A673 (cell line): ENCODE measurements at regions not wholly inside any gene's neighbourhood (a gene's known extent, or its start where the extent isn't known, plus 50 kb on each side); places are given as distances from the start of the nearest gene placed in this dataset.
"Not testable (repeated sequence)": the region's sequence is repeated elsewhere in the genome, so short reads cannot be mapped to it uniquely, and the experiment has no call there.

Experiments
- BruUV-seq: library from RNA; stranded (reverse); fragments of 400-500 nt; replicated peaks from 2 replicates; lab custom pipeline; 2021; lab: Mats Ljungman, UMichigan
- CTCF ChIA-PET: fragments of 300-600 bp; sonication (Branson Sonifier 250); formaldehyde crosslinking; loops from one replicate; lab custom pipeline; 2022; ENCODE audit warnings: antibody characterized with exemption; lab: Charles Lee
- POLR2A ChIA-PET: fragments of 300-600 bp; sonication (Branson Sonifier 250); formaldehyde crosslinking; loops from one replicate; lab custom pipeline; 2022; ENCODE audit warnings: antibody characterized with exemption; ENCODE audit not compliant: low non-redundant PET; lab: Charles Lee
- DNase-seq: peaks from one replicate; pipeline ENCODE4 v3.0.0-alpha.2; 2015; ENCODE audit warnings: low spot score
- H3K27ac ChIP-seq: fragments of 200-600 bp; sonication (generic); 2 replicates; pipeline ENCODE4 v1.5.1; 2016; ENCODE audit warnings: mixed run types, low read depth, mild to moderate bottlenecking, mixed read lengths, antibody characterized with exemption, low read length; ENCODE audit not compliant: poor library complexity, severe bottlenecking
- H3K27me3 ChIP-seq: fragments of 200-600 bp; sonication (generic); replicated peaks from 2 replicates; pipeline ENCODE4 v1.6.1; 2017; ENCODE audit warnings: mixed run types, low read depth, mild to moderate bottlenecking, mixed read lengths, antibody characterized with exemption, low read length; ENCODE audit not compliant: insufficient read depth, poor library complexity
- H3K36me3 ChIP-seq: fragments of 200-600 bp; sonication (generic); 2 replicates; pipeline ENCODE4 v1.6.1; 2016; ENCODE audit warnings: mixed run types, mild to moderate bottlenecking, mixed read lengths, antibody characterized with exemption, low read length; ENCODE audit not compliant: insufficient read depth, poor library complexity, severe bottlenecking
- H3K4me1 ChIP-seq: fragments of 200-600 bp; sonication (generic); 2 replicates; pipeline ENCODE4 v1.6.1; 2017; ENCODE audit warnings: mixed run types, mild to moderate bottlenecking, mixed read lengths, antibody characterized with exemption, low read length; ENCODE audit not compliant: insufficient read depth, poor library complexity, severe bottlenecking
- H3K4me3 ChIP-seq: fragments of 200-600 bp; sonication (generic); 2 replicates; pipeline ENCODE4 v1.5.1; 2016; ENCODE audit warnings: low read depth, mixed run types, mild to moderate bottlenecking, mixed read lengths, low read length; ENCODE audit not compliant: poor library complexity, severe bottlenecking
- H3K9me3 ChIP-seq: fragments of 200-600 bp; sonication (generic); 2 replicates; pipeline ENCODE4 v1.6.1; 2016; ENCODE audit warnings: mixed run types, low read depth, mild to moderate bottlenecking, mixed read lengths, antibody characterized with exemption, low read length; ENCODE audit not compliant: poor library complexity, severe bottlenecking
- intact Hi-C: fragments of 100-400 bp; cut with micrococcal nuclease; formaldehyde crosslinking; loops from one replicate; pipeline ENCODE4 v1.10.0; 2022; ENCODE audit not compliant: unreplicated experiment

- BruUV-seq, H3K4me1 ChIP-seq, intact Hi-C loops, H3K27me3 ChIP-seq, DNase-seq, POLR2A ChIA-PET, H3K9me3 ChIP-seq, H3K36me3 ChIP-seq, H3K4me3 ChIP-seq, CTCF ChIA-PET, H3K27ac ChIP-seq: not testable (repeated sequence)
Measured at GRCh38 chr16:29337385-29337901, 69.1 kb downstream of the NPIPB11 start.

- intact Hi-C loops, H3K27ac ChIP-seq, POLR2A ChIA-PET, CTCF ChIA-PET, H3K4me1 ChIP-seq, DNase-seq, H3K36me3 ChIP-seq, H3K4me3 ChIP-seq, BruUV-seq, H3K9me3 ChIP-seq, H3K27me3 ChIP-seq: not testable (repeated sequence)
Measured at GRCh38 chr16:29335549-29335846, 71.0 kb downstream of the NPIPB11 start.

- H3K4me3 ChIP-seq, H3K9me3 ChIP-seq, H3K27me3 ChIP-seq, H3K27ac ChIP-seq, CTCF ChIA-PET, H3K4me1 ChIP-seq, DNase-seq, POLR2A ChIA-PET, intact Hi-C loops, H3K36me3 ChIP-seq, BruUV-seq: not testable (repeated sequence)
Measured at GRCh38 chr16:29334776-29335548, 71.5 kb downstream of the NPIPB11 start.

- DNase-seq, CTCF ChIA-PET, H3K27me3 ChIP-seq, POLR2A ChIA-PET, intact Hi-C loops, BruUV-seq, H3K27ac ChIP-seq, H3K4me1 ChIP-seq, H3K4me3 ChIP-seq, H3K36me3 ChIP-seq, H3K9me3 ChIP-seq: not testable (repeated sequence)
Measured at GRCh38 chr16:29333492-29334097, 72.9 kb downstream of the NPIPB11 start.

GRCh38 chr16:29330623-29331022 is 75.9 kb downstream of the NPIPB11 start:
- H3K9me3 ChIP-seq, BruUV-seq, DNase-seq, H3K27ac ChIP-seq, intact Hi-C loops, H3K4me3 ChIP-seq, H3K4me1 ChIP-seq, POLR2A ChIA-PET, H3K27me3 ChIP-seq, H3K36me3 ChIP-seq, CTCF ChIA-PET: not testable (repeated sequence)

GRCh38 chr16:29328528-29328927 is 78.0 kb downstream of the NPIPB11 start:
- CTCF ChIA-PET, H3K27me3 ChIP-seq, intact Hi-C loops, H3K4me1 ChIP-seq, H3K27ac ChIP-seq, H3K9me3 ChIP-seq, BruUV-seq, H3K36me3 ChIP-seq, DNase-seq, POLR2A ChIA-PET, H3K4me3 ChIP-seq: not testable (repeated sequence)

- CTCF ChIA-PET, DNase-seq, H3K27ac ChIP-seq, H3K4me3 ChIP-seq, H3K36me3 ChIP-seq, BruUV-seq, intact Hi-C loops, H3K9me3 ChIP-seq, H3K4me1 ChIP-seq, POLR2A ChIA-PET, H3K27me3 ChIP-seq: not testable (repeated sequence)
Measured at GRCh38 chr16:29327631-29328408, 78.7 kb downstream of the NPIPB11 start.
